ENCODE measurements at regions not wholly inside any gene's neighbourhood (a gene's known extent, or its start where the extent isn't known, plus 50 kb on each side); places are given as distances from the start of the nearest gene placed in this dataset.

DNA sequence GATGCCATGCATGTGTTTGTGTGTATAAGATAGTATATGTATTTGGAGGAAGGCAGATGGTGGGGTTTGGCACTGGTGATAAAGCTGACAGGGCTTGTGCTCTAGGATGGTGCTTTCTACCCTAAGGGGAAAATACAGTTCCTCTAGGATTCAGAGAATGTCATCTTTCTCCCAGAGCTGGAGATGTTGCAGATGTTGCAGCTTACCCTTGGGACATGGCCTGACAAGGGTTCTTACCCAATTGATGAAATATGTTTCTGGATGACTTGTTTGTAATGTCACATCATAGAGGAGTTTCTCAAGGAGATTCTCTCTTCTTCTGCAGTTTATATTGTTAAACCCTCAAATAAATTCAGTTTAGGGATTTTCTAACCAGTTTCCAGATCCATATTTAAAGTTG is 52.5 kb upstream of the PITX2 start:
- no peaks in the 10 kb centered on the region for H3K9me3 ChIP-seq (ENCODE audit: control insufficient read depth in 2 of 2, low read length in 2 of 2)
- H3K4me1 ChIP-seq (ENCODE audit: control insufficient read depth in 2 of 2, insufficient read depth in 2 of 2, low read length in 2 of 2), result no peaks in the 10 kb centered on the region
- H3K27ac ChIP-seq (ENCODE audit: low read depth in 2 of 2, low read length in 2 of 2), result no peak overlapping the region
- no peak overlapping the region for H3K9ac ChIP-seq (ENCODE audit: low read depth in 1 of 2, low read length in 2 of 2)
- no peaks in the 10 kb centered on the region for H3K36me3 ChIP-seq (ENCODE audit: control insufficient read depth in 2 of 2, insufficient read depth in 2 of 2, low read length in 2 of 2)
- H3K4me3 ChIP-seq (ENCODE audit: low read length in 2 of 2), result no peak overlapping the region
- no peaks in the 10 kb centered on the region for H3K27me3 ChIP-seq (ENCODE audit: control insufficient read depth in 2 of 2, insufficient read depth in 2 of 2, low read length in 2 of 2)

DNA sequence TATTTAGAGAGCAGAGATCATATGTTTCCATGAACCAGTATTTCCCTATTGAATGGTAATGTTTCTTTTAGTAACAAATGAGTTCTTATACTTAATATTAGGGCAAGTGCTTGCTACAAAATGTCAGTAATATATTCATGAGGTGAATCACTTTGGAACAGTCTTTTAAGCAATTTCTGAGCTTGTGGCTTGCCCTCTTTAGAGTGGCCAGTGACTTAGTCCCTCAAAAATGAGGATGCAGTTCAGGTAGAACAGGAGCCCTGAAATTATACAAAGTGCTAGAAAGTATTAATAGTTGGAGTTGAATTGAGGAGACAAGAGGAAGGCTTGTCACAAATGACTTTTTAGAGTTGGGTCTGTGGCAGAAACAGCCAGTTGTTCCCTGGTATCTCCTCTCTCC is 53.4 kb upstream of the PITX2 start:
- Histone ChIP-seq H3K4me3 (ENCODE audit: low read length in 2 of 2) (no peak overlapping the region), H3K9me3 (ENCODE audit: control insufficient read depth in 2 of 2, low read length in 2 of 2) (no peaks in the 10 kb centered on the region), H3K27ac (ENCODE audit: low read depth in 2 of 2, low read length in 2 of 2) (no peak overlapping the region), H3K27me3 (ENCODE audit: control insufficient read depth in 2 of 2, insufficient read depth in 2 of 2, low read length in 2 of 2) (no peaks in the 10 kb centered on the region), H3K4me1 (ENCODE audit: control insufficient read depth in 2 of 2, insufficient read depth in 2 of 2, low read length in 2 of 2) (no peaks in the 10 kb centered on the region), H3K9ac (ENCODE audit: low read depth in 1 of 2, low read length in 2 of 2) (no peak overlapping the region), H3K36me3 (ENCODE audit: control insufficient read depth in 2 of 2, insufficient read depth in 2 of 2, low read length in 2 of 2) (no peaks in the 10 kb centered on the region)

DNA sequence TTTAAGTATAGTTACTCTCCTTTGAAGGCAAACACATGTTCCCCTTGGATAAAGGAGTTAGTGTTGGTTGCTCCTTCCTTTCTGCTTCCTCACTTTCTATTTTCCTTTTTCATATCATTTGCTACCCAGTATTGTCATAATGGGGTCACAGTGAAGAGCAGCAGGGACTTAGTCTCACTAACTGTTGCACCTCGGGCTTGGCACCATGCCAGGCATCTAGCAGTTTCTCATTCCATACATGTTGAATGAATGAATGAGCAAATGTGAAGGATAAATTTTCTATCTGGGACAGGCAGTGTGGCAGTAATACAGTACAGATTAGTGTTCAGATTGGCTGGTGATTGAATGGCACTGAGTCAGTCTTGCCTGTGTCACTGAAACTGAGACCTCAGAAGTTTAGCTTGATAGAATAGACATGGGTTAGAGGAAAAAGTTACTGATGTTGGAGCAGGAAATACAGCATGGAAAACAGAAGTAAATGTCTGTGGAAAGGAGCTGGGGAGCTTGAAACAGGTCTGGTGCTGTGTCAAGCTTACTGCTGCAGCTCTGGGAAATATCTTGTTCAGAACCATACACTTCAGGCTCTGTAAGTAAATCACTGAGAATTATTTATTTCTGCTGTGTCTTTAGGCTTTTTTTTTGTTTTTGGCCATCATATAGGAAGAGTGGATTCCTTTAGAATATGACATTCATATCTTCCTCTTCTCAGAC is 55.8 kb upstream of the PITX2 start:
- no peak overlapping the region for H3K27ac ChIP-seq (ENCODE audit: low read depth in 2 of 2, low read length in 2 of 2)
- H3K4me3 ChIP-seq (ENCODE audit: low read length in 2 of 2), result no peak overlapping the region
- H3K36me3 ChIP-seq (ENCODE audit: control insufficient read depth in 2 of 2, insufficient read depth in 2 of 2, low read length in 2 of 2), result no peaks in the 10 kb centered on the region
- no peak overlapping the region for H3K9ac ChIP-seq (ENCODE audit: low read depth in 1 of 2, low read length in 2 of 2)
- H3K9me3 ChIP-seq (ENCODE audit: control insufficient read depth in 2 of 2, low read length in 2 of 2), result no peaks in the 10 kb centered on the region
- H3K4me1 ChIP-seq (ENCODE audit: control insufficient read depth in 2 of 2, insufficient read depth in 2 of 2, low read length in 2 of 2), result no peaks in the 10 kb centered on the region
- H3K27me3 ChIP-seq (ENCODE audit: control insufficient read depth in 2 of 2, insufficient read depth in 2 of 2, low read length in 2 of 2), result no peaks in the 10 kb centered on the region

DNA sequence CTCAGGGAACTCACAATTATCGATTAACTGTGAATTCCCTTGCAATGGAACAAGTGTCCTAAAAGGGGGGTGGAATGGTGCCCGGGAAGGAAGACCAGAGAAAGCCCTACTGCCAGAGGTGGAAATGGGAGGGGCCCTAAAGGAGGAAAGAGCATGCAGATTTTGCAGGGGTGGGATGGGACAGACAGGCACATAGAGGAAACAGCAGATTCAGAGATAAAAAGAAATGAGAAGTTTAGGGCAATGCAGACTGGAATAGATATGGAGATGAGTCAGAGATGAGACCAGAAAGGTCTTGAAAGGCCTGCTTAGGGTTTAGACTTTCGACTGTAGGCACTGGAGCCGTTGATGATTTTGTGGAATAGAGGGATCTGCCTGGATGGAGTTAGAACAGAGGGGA is 57.4 kb upstream of the PITX2 start:
- Histone ChIP-seq H3K9me3 (ENCODE audit: control insufficient read depth in 2 of 2, low read length in 2 of 2) (no peaks in the 10 kb centered on the region), H3K4me1 (ENCODE audit: control insufficient read depth in 2 of 2, insufficient read depth in 2 of 2, low read length in 2 of 2) (no peaks in the 10 kb centered on the region), H3K9ac (ENCODE audit: low read depth in 1 of 2, low read length in 2 of 2) (no peak overlapping the region), H3K27ac (ENCODE audit: low read depth in 2 of 2, low read length in 2 of 2) (no peak overlapping the region), H3K27me3 (ENCODE audit: control insufficient read depth in 2 of 2, insufficient read depth in 2 of 2, low read length in 2 of 2) (no peaks in the 10 kb centered on the region), H3K36me3 (ENCODE audit: control insufficient read depth in 2 of 2, insufficient read depth in 2 of 2, low read length in 2 of 2) (no peaks in the 10 kb centered on the region), H3K4me3 (ENCODE audit: low read length in 2 of 2) (no peak overlapping the region)

DNA sequence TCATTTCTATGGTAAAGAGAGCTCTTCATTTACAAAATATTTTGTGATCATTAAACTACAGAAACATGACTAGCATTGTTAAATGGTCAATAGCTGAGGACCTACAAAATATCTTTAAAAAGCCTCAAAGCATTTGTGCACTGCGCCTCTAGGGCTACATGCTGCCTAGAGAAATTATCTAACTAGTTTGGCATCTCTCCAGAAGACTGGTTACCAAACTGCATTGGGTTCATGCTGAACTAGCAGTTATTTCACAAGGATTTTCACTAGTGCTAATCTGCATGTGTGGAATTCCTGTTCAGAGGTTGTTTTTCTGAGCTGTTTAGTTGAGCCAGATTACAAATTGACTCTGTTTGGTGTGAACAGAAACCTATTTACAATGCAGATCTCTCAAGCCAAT is 58.5 kb upstream of the PITX2 start:
- Histone ChIP-seq H3K27ac (ENCODE audit: low read depth in 2 of 2, low read length in 2 of 2) (no peak overlapping the region), H3K36me3 (ENCODE audit: control insufficient read depth in 2 of 2, insufficient read depth in 2 of 2, low read length in 2 of 2) (no peaks in the 10 kb centered on the region), H3K4me1 (ENCODE audit: control insufficient read depth in 2 of 2, insufficient read depth in 2 of 2, low read length in 2 of 2) (no peaks in the 10 kb centered on the region), H3K9ac (ENCODE audit: low read depth in 1 of 2, low read length in 2 of 2) (no peak overlapping the region), H3K9me3 (ENCODE audit: control insufficient read depth in 2 of 2, low read length in 2 of 2) (no peaks in the 10 kb centered on the region), H3K4me3 (ENCODE audit: low read length in 2 of 2) (no peak overlapping the region), H3K27me3 (ENCODE audit: control insufficient read depth in 2 of 2, insufficient read depth in 2 of 2, low read length in 2 of 2) (no peaks in the 10 kb centered on the region)

DNA sequence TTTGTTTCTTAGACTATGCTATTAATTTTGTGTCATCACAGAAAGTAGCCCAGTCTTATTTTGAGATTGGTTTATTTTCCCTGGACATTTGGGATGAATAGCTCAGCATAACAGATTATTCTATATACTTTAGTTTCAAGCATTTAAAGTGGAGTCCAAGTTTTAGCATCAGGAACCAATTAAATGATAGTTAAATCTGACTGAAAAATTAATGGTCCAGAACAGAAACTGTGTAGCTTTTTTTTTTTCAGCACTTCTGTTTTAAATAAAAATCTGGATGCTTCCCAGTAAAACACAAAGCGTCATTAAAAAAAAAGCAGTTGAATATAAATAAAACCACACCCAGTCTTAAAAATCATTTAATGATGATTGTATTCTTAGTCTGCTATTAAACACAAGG is 59.4 kb upstream of the PITX2 start:
- H3K9me3 ChIP-seq (ENCODE audit: control insufficient read depth in 2 of 2, low read length in 2 of 2), result no peaks in the 10 kb centered on the region
- no peak overlapping the region for H3K9ac ChIP-seq (ENCODE audit: low read depth in 1 of 2, low read length in 2 of 2)
- no peaks in the 10 kb centered on the region for H3K36me3 ChIP-seq (ENCODE audit: control insufficient read depth in 2 of 2, insufficient read depth in 2 of 2, low read length in 2 of 2)
- H3K4me3 ChIP-seq (ENCODE audit: low read length in 2 of 2), result no peak overlapping the region
- no peak overlapping the region for H3K27ac ChIP-seq (ENCODE audit: low read depth in 2 of 2, low read length in 2 of 2)
- H3K4me1 ChIP-seq (ENCODE audit: control insufficient read depth in 2 of 2, insufficient read depth in 2 of 2, low read length in 2 of 2), result no peaks in the 10 kb centered on the region
- H3K27me3 ChIP-seq (ENCODE audit: control insufficient read depth in 2 of 2, insufficient read depth in 2 of 2, low read length in 2 of 2), result no peaks in the 10 kb centered on the region

DNA sequence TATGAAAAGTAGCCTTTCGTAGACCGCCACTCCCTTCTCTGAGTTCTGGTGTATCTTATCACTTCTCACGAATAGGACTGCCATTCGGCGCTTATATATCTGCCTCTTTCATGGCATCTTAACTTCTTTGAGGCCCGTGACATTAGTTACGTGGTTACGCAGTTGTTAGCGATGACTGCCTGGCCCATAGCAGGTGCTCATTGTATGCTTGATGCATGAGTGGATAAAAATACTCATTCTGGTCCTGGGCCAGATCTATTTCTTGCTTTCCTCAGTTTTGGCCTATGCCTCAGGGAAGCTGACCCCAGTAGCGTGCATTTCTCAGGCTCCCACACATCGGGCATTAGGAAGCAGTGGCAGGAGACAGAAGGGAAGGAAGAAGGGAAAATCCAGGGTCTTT is 60.7 kb upstream of the PITX2 start:
- H3K27ac ChIP-seq (ENCODE audit: low read depth in 2 of 2, low read length in 2 of 2), result no peak overlapping the region
- H3K9ac ChIP-seq (ENCODE audit: low read depth in 1 of 2, low read length in 2 of 2), result no peak overlapping the region
- H3K4me1 ChIP-seq (ENCODE audit: control insufficient read depth in 2 of 2, insufficient read depth in 2 of 2, low read length in 2 of 2), result no peaks in the 10 kb centered on the region
- no peaks in the 10 kb centered on the region for H3K36me3 ChIP-seq (ENCODE audit: control insufficient read depth in 2 of 2, insufficient read depth in 2 of 2, low read length in 2 of 2)
- no peaks in the 10 kb centered on the region for H3K9me3 ChIP-seq (ENCODE audit: control insufficient read depth in 2 of 2, low read length in 2 of 2)
- H3K4me3 ChIP-seq (ENCODE audit: low read length in 2 of 2), result no peak overlapping the region
- no peaks in the 10 kb centered on the region for H3K27me3 ChIP-seq (ENCODE audit: control insufficient read depth in 2 of 2, insufficient read depth in 2 of 2, low read length in 2 of 2)

DNA sequence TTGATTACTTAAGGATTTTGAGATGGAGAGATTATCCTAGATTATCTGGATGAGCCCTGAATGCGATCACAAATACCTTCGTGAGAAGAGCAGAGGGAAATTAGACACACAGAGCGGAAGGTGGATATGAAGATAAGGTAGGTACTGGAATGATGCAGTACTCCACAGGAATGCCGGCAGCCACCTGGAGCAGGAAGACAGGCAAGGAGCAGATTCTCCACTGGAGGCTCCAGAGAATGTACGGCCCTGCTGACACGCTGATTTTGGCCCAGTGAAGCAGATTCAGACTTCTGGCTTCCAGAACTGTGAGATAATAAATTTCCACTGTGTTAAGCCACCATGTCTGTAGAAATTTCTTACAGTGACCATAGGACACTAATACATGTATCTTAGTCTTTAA is 79.4 kb upstream of the PITX2 start:
- Histone ChIP-seq H3K27me3 (ENCODE audit: control insufficient read depth in 2 of 2, insufficient read depth in 2 of 2, low read length in 2 of 2) (no peaks in the 10 kb centered on the region), H3K27ac (ENCODE audit: low read depth in 2 of 2, low read length in 2 of 2) (no peak overlapping the region), H3K4me3 (ENCODE audit: low read length in 2 of 2) (no peak overlapping the region), H3K9me3 (ENCODE audit: control insufficient read depth in 2 of 2, low read length in 2 of 2) (no peaks in the 10 kb centered on the region), H3K36me3 (ENCODE audit: control insufficient read depth in 2 of 2, insufficient read depth in 2 of 2, low read length in 2 of 2) (no peaks in the 10 kb centered on the region), H3K4me1 (ENCODE audit: control insufficient read depth in 2 of 2, insufficient read depth in 2 of 2, low read length in 2 of 2) (no peaks in the 10 kb centered on the region), H3K9ac (ENCODE audit: low read depth in 1 of 2, low read length in 2 of 2) (no peak overlapping the region)

DNA sequence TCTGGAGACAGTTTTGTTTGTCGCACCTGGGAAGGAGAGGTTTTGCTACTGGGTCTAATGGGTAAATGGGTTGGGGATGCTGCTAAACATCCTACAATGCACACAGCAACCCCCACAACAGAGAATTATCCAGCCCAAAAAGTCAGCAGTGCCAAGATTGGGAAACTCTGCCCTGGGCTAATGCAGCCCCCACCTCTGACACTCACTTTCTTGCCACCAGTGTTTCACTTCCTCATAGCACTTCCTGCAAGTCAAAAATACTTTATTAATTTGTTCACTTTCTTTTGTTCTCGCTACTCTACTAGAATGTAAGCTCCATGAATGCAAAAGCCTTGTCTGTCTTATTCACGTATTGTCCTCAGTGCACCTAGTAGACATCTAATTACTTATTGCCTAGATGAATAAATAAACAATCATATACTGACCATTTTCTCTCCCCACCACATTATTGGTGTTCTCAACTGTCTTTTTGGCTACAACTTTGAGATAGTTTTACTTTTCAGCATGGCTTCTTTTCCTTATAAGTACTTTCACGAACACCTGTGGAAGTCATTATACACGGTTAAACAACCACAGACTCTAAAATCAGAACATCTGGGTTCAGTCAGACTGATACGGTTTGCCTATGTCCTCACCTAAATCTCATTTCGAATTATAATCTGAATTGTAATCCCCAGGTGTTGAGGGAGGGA is 82.0 kb upstream of the PITX2 start:
- H3K27me3 ChIP-seq (ENCODE audit: control insufficient read depth in 2 of 2, insufficient read depth in 2 of 2, low read length in 2 of 2), result no peaks in the 10 kb centered on the region
- H3K4me1 ChIP-seq (ENCODE audit: control insufficient read depth in 2 of 2, insufficient read depth in 2 of 2, low read length in 2 of 2), result no peaks in the 10 kb centered on the region
- no peak overlapping the region for H3K27ac ChIP-seq (ENCODE audit: low read depth in 2 of 2, low read length in 2 of 2)
- no peak overlapping the region for H3K9ac ChIP-seq (ENCODE audit: low read depth in 1 of 2, low read length in 2 of 2)
- no peak overlapping the region for H3K4me3 ChIP-seq (ENCODE audit: low read length in 2 of 2)
- H3K36me3 ChIP-seq (ENCODE audit: control insufficient read depth in 2 of 2, insufficient read depth in 2 of 2, low read length in 2 of 2), result no peaks in the 10 kb centered on the region
- H3K9me3 ChIP-seq (ENCODE audit: control insufficient read depth in 2 of 2, low read length in 2 of 2), result no peaks in the 10 kb centered on the region

DNA sequence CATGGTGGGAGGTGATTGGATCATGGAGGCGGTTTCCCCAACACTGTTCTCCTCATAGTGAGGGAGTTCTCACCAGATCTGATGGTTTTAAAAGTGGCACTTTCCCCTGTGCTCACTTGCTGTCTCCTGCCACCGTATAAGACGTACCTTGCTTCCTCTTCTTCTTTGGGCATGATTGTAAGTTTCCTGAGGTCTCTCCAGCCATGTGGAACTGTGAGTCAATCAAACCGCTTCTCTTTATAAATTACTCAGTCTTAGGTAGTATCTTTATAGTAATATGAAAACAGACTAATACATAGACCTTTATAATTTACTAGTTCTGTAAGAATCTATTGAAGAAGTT is 82.5 kb upstream of the PITX2 start:
- no peaks in the 10 kb centered on the region for H3K9me3 ChIP-seq (ENCODE audit: control insufficient read depth in 2 of 2, low read length in 2 of 2)
- H3K4me1 ChIP-seq (ENCODE audit: control insufficient read depth in 2 of 2, insufficient read depth in 2 of 2, low read length in 2 of 2), result no peaks in the 10 kb centered on the region
- H3K27me3 ChIP-seq (ENCODE audit: control insufficient read depth in 2 of 2, insufficient read depth in 2 of 2, low read length in 2 of 2), result no peaks in the 10 kb centered on the region
- H3K36me3 ChIP-seq (ENCODE audit: control insufficient read depth in 2 of 2, insufficient read depth in 2 of 2, low read length in 2 of 2), result no peaks in the 10 kb centered on the region
- no peak overlapping the region for H3K27ac ChIP-seq (ENCODE audit: low read depth in 2 of 2, low read length in 2 of 2)
- H3K4me3 ChIP-seq (ENCODE audit: low read length in 2 of 2), result no peak overlapping the region
- no peak overlapping the region for H3K9ac ChIP-seq (ENCODE audit: low read depth in 1 of 2, low read length in 2 of 2)

All from mucosa of rectum (tissue), 2 donors.